HepG2 (cell line): ENCODE measurements at regions not wholly inside any gene's neighbourhood (a gene's known extent, or its start where the extent isn't known, plus 50 kb on each side); places are given as distances from the start of the nearest gene placed in this dataset.

Source experiments
- ATAC-seq: fragments of 200-7000 bp; cut with Tn5 transposase; 3 replicates; pipeline ENCODE4 v1.9.1; 2020; ENCODE audit warnings: mild to moderate bottlenecking, moderate library complexity
- BruUV-seq: library from RNA; stranded (reverse); fragments of 400-500 nt; replicated peaks from 2 replicates; lab custom pipeline; 2021; lab: Mats Ljungman, UMichigan
- CTCF ChIA-PET: fragments of 300-600 bp; formaldehyde crosslinking; extraction: SDS; loops from one replicate; lab custom pipeline; 2021; ENCODE audit warnings: low total read pairs, inconsistent platforms, low intra/inter-chr PET ratio; lab: Yijun Ruan, JAX
- POLR2A ChIA-PET: fragments of 350-600 bp; sonication (Branson Sonifier 250); formaldehyde crosslinking; loops from one replicate; lab custom pipeline; 2020; ENCODE audit warnings: antibody characterized with exemption, inconsistent platforms; lab: Yijun Ruan, JAX
- DNase-seq: peaks from one replicate; pipeline ENCODE4 v3.0.0-alpha.2; 2015; ENCODE audit warnings: low spot score
- FAIRE-seq: peaks from 3 replicates; lab custom pipeline; 2011; peaks lifted over from hg19 to GRCh38; lab: Jason Lieb, UNC
- H2AFZ ChIP-seq: one replicate; pipeline ENCODE4 v1.6.1; 2011; ENCODE audit warnings: low read length, inconsistent platforms
- H3K27ac ChIP-seq: fragments of 300-600 bp; 3 replicates; pipeline ENCODE4 v1.8.0; 2011; ENCODE audit warnings: mixed run types, mild to moderate bottlenecking, mixed read lengths, low read length, inconsistent platforms; ENCODE audit not compliant: insufficient read depth; ENCODE audit errors: extremely low read length
- H3K27me3 ChIP-seq, 2 experiments: fragments of 200-600 bp in 1 of 2; 2 replicates in 1 of 2; 3 replicates in 1 of 2; pipeline versions ENCODE4 v1.6.0 to v1.8.0; 2011; ENCODE audit warnings: low read length in 2 of 2, mild to moderate bottlenecking in 2 of 2, moderate library complexity in 2 of 2, inconsistent platforms in 1 of 2; ENCODE audit not compliant: insufficient read depth in 2 of 2, control insufficient read depth in 1 of 2
- H3K36me3 ChIP-seq, 2 experiments: fragments of 200-600 bp in 1 of 2; replicated peaks in 1 of 2; 2 replicates in 1 of 2; 3 replicates in 1 of 2; pipeline versions ENCODE4 v1.5.1 to v1.8.0; 2011; ENCODE audit warnings: low read length in 2 of 2, inconsistent platforms in 1 of 2; ENCODE audit not compliant: insufficient read depth in 2 of 2, control insufficient read depth in 1 of 2
- H3K4me1 ChIP-seq: 2 replicates; pipeline ENCODE4 v1.5.1; 2012; ENCODE audit warnings: low read length, inconsistent platforms; ENCODE audit not compliant: insufficient read depth
- H3K4me2 ChIP-seq: 2 replicates; pipeline ENCODE4 v1.6.0; 2011; ENCODE audit warnings: low read depth, low read length, inconsistent platforms
- H3K4me3 ChIP-seq, 3 experiments: fragments of 200-600 bp in 1 of 3; sonication (generic), shearing (Covaris generic) in 1 of 3; replicated peaks in 1 of 3; 2 replicates each; pipeline ENCODE4 v1.5.1; 2011 to 2016; ENCODE audit warnings: low read length in 3 of 3, inconsistent platforms in 2 of 3, low read depth in 2 of 3, mild to moderate bottlenecking in 2 of 3, control low read depth in 1 of 3, mixed read lengths in 1 of 3; ENCODE audit not compliant: insufficient read depth in 1 of 3
- H3K79me2 ChIP-seq: one replicate; pipeline ENCODE4 v1.6.1; 2011; ENCODE audit warnings: low read length, inconsistent platforms; ENCODE audit not compliant: insufficient read depth
- H3K9ac ChIP-seq: 2 replicates; pipeline ENCODE4 v1.6.0; 2011; ENCODE audit warnings: mild to moderate bottlenecking, low read depth, low read length, inconsistent platforms; ENCODE audit not compliant: insufficient read depth
- H3K9me3 ChIP-seq: 2 replicates; pipeline ENCODE4 v1.5.1; 2012; ENCODE audit warnings: mild to moderate bottlenecking, low read length
- H4K20me1 ChIP-seq: 2 replicates; pipeline ENCODE4 v1.6.0; 2011; ENCODE audit warnings: inconsistent platforms, mild to moderate bottlenecking, low read length, moderate library complexity; ENCODE audit not compliant: insufficient read depth
- EP300 ChIP-seq, 3 experiments: sonication (generic) in 1 of 3; formaldehyde crosslinking in 1 of 3; IDR thresholded peaks; 2 replicates each; pipeline versions ENCODE4 v1.5.1 to v1.6.1; 2011 to 2020; ENCODE audit warnings: low read depth in 2 of 3, low read length in 2 of 3, borderline replicate concordance in 1 of 3, improper control_type of control experiment in 1 of 3, mild to moderate bottlenecking in 1 of 3, missing genetic modification reagents in 1 of 3, moderate library complexity in 1 of 3
- HNF4A ChIP-seq: sonication (generic); formaldehyde crosslinking; IDR thresholded peaks from 2 replicates; pipeline ENCODE4 v1.4.0; 2020; ENCODE audit warnings: missing genetic modification reagents
- IKZF5 ChIP-seq: IDR thresholded peaks from 2 replicates; pipeline ENCODE4 v1.6.1; 2018; ENCODE audit warnings: missing genetic modification reagents, mild to moderate bottlenecking, missing compliant biosample characterization
- LBX2 ChIP-seq: sonication (generic); formaldehyde crosslinking; IDR thresholded peaks from 2 replicates; pipeline ENCODE4 v1.5.0; 2020; ENCODE audit warnings: missing genetic modification reagents, mild to moderate bottlenecking, borderline replicate concordance
- POGK ChIP-seq: sonication (generic); formaldehyde crosslinking; conservative IDR thresholded peaks from 2 replicates; pipeline ENCODE4 v1.8.0; 2022; ENCODE audit warnings: mild to moderate bottlenecking, moderate library complexity, missing genetic modification reagents
- SATB2 ChIP-seq: sonication (generic); formaldehyde crosslinking; IDR thresholded peaks from 2 replicates; pipeline ENCODE4 v1.5.0; 2020; ENCODE audit warnings: missing genetic modification reagents
- SOX13 ChIP-seq, 3 experiments: fragments of 450-650 bp in 1 of 3; sonication (generic) in 1 of 3; formaldehyde crosslinking in 1 of 3; IDR thresholded peaks in 2 of 3; conservative IDR thresholded peaks in 1 of 3; 2 replicates each; pipeline versions ENCODE4 v1.5.0 to v1.6.1; 2016 to 2020; ENCODE audit warnings: antibody characterized with exemption in 1 of 3, mild to moderate bottlenecking in 1 of 3, missing compliant biosample characterization in 1 of 3, missing genetic modification reagents in 1 of 3, moderate library complexity in 1 of 3
- U2AF2 ChIP-seq: fragments of 200-400 bp; formaldehyde crosslinking; IDR thresholded peaks from 2 replicates; pipeline ENCODE4 v1.6.1; 2017; ENCODE audit warnings: low read depth, mild to moderate bottlenecking, low read length
- ZMYM4 ChIP-seq: sonication (generic); formaldehyde crosslinking; IDR thresholded peaks from 2 replicates; pipeline ENCODE4 v1.8.1; 2023; ENCODE audit warnings: mild to moderate bottlenecking, missing genetic modification reagents
- ZNF180 ChIP-seq: sonication (generic); formaldehyde crosslinking; IDR thresholded peaks from 2 replicates; pipeline ENCODE4 v1.4.0; 2020; ENCODE audit warnings: low read depth, missing genetic modification reagents, borderline replicate concordance
- ZNF280D ChIP-seq: sonication (generic); formaldehyde crosslinking; IDR thresholded peaks from 2 replicates; pipeline ENCODE4 v1.5.1; 2020; ENCODE audit warnings: mild to moderate bottlenecking, missing genetic modification reagents
- ZNF574 ChIP-seq: sonication (generic); formaldehyde crosslinking; IDR thresholded peaks from 2 replicates; pipeline ENCODE4 v1.4.0; 2020; ENCODE audit warnings: missing genetic modification reagents
- WGBS: methylation state at CpG from one replicate; pipeline ENCODE4 v1.1.6; 2017; ENCODE audit warnings: low lambda C conversion rate; 5-methylcytosine and 5-hydroxymethylcytosine counted together
- in situ Hi-C: cut with HindIII; loops from 2 replicates; pipeline ENCODE4 v1.10.0; 2017; ENCODE audit warnings: low pct_unique_long_range_greater_than_20kb; ENCODE audit not compliant: extremely low pct_ligation_motif_present
- intact Hi-C: fragments of 100-400 bp; cut with micrococcal nuclease; formaldehyde crosslinking; loops from one replicate; pipeline ENCODE4 v1.10.0; 2022; ENCODE audit not compliant: unreplicated experiment

GRCh38 chr3:102885289-102885688, 450.5 kb downstream of the ZPLD1 start (continued):
- TF ChIP-seq EP300 (IDR thresholded peaks at IDR 0.05; ENCODE audit: low read depth in 2 of 2, low read length in 2 of 2) (peak in 1 of 2 experiments; percentile 62; a peak in 2 of 4 replicates), EP300 (CRISPR knock-in tag; IDR thresholded peaks at IDR 0.05; ENCODE audit: borderline replicate concordance) (no peak), HNF4A (CRISPR knock-in tag) (peak; percentile 81), SOX13 (IDR thresholded peaks at IDR 0.05) (no peak), SOX13 (CRISPR knock-in tag; conservative IDR thresholded peaks at IDR 0.05 in 1 of 2, IDR thresholded peaks at IDR 0.05 in 1 of 2) (peak in 1 of 2 experiments; percentile 57; a peak in 2 of 4 replicates), ZMYM4 (CRISPR knock-in tag) (peak; percentile 66; the same call in 1 of the 2 replicates)

GRCh38 chr3:102887431-102887830, 452.6 kb downstream of the ZPLD1 start:
- Histone ChIP-seq H3K27me3 (no peaks in the 10 kb centered on the region), H3K9ac (no peak overlapping the region), H3K9me3 (no peaks in the 10 kb centered on the region), H3K27ac (no peak overlapping the region), H3K4me2 (no peak overlapping the region), H3K36me3 (no peaks in the 10 kb centered on the region), H3K4me3 (no peak overlapping the region), H3K79me2 (no peaks in the 10 kb centered on the region), H3K4me1 (peaks cover 22% of the 10 kb centered on the region), H2AFZ (no peak overlapping the region), H4K20me1 (no peaks in the 10 kb centered on the region)
- CTCF ChIA-PET: no interaction called here
- no peak for ATAC-seq
- POLR2A ChIA-PET: no interaction called here
- intact Hi-C loops (no loop called here), in situ Hi-C loops (no loop called here)
- no peak for DNase-seq
- no peak for FAIRE-seq
- WGBS: 56% methylated on average over 3 of the region's 3 CpGs
- no TSS peak for BruUV-seq
- TF ChIP-seq POGK (no peak), SATB2 (CRISPR knock-in tag) (no peak), U2AF2 (no peak), LBX2 (CRISPR knock-in tag) (no peak), ZNF574 (no peak), ZNF280D (no peak), IKZF5 (no peak), ZNF180 (CRISPR knock-in tag) (no peak)
